ENCODE measurements at regions not wholly inside any gene's neighbourhood (a gene's known extent, or its start where the extent isn't known, plus 50 kb on each side); places are given as distances from the start of the nearest gene placed in this dataset.

GRCh38 chr15:97728791-97729190, 231.7 kb upstream of the ARRDC4 start:
- ATAC-seq (no peak), DNase-seq (ENCODE audit: low spot score) (no peak)

- ATAC-seq (no peak), DNase-seq (ENCODE audit: low spot score) (no peak)
These were observed 231.2 kb upstream of the ARRDC4 start for GRCh38 chr15:97729270-97729669.

- no peak for ATAC-seq
- DNase-seq (ENCODE audit: low spot score) = no peak
These were observed 230.2 kb upstream of the ARRDC4 start for GRCh38 chr15:97730315-97730714.

GRCh38 chr15:97731859-97732258, 228.6 kb upstream of the ARRDC4 start:
- DNase-seq (ENCODE audit: low spot score) (no peak), ATAC-seq (no peak)

GRCh38 chr15:97733373-97733772, 227.1 kb upstream of the ARRDC4 start:
- DNase-seq (ENCODE audit: low spot score) = no peak
- ATAC-seq = no peak

- ATAC-seq (no peak), DNase-seq (ENCODE audit: low spot score) (no peak)
These were observed 223.8 kb upstream of the ARRDC4 start for GRCh38 chr15:97736748-97737147.

- DNase-seq (ENCODE audit: low spot score) (no peak), ATAC-seq (peak; percentile 70)
These were observed 214.9 kb upstream of the ARRDC4 start for GRCh38 chr15:97745481-97746071.

- DNase-seq (ENCODE audit: low spot score) = no peak
- ATAC-seq = no peak
These were observed 213.2 kb upstream of the ARRDC4 start for GRCh38 chr15:97747342-97747741.

GRCh38 chr15:97748576-97748975, 211.9 kb upstream of the ARRDC4 start:
- DNase-seq (ENCODE audit: low spot score) (no peak), ATAC-seq (no peak)

- no peak for ATAC-seq
- no peak for DNase-seq (ENCODE audit: low spot score)
These were observed 210.4 kb upstream of the ARRDC4 start for GRCh38 chr15:97750060-97750459.

- ATAC-seq (peak; percentile 91), DNase-seq (ENCODE audit: low spot score) (no peak)
These were observed 204.8 kb upstream of the ARRDC4 start for GRCh38 chr15:97755726-97756125.

GRCh38 chr15:97759363-97759762, 201.1 kb upstream of the ARRDC4 start:
- no peak for ATAC-seq
- no peak for DNase-seq (ENCODE audit: low spot score)

- no peak for ATAC-seq
- no peak for DNase-seq (ENCODE audit: low spot score)
These were observed 199.4 kb upstream of the ARRDC4 start for GRCh38 chr15:97761110-97761509.

- ATAC-seq (no peak), DNase-seq (ENCODE audit: low spot score) (no peak)
These were observed 177.3 kb upstream of the ARRDC4 start for GRCh38 chr15:97783240-97783639.

- DNase-seq (ENCODE audit: low spot score) = no peak
These were observed 173.8 kb upstream of the ARRDC4 start for GRCh38 chr15:97786741-97787140.

GRCh38 chr15:97790180-97790579, 170.3 kb upstream of the ARRDC4 start:
- DNase-seq (ENCODE audit: low spot score) (no peak), ATAC-seq (no peak)

More at GRCh38 chr15:97786741-97787140, 173.8 kb upstream of the ARRDC4 start:
- no peak for ATAC-seq

GRCh38 chr15:97791824-97792792, 168.4 kb upstream of the ARRDC4 start:
- ATAC-seq (no peak), DNase-seq (ENCODE audit: low spot score) (no peak)

- DNase-seq (ENCODE audit: low spot score) (no peak), ATAC-seq (no peak)
These were observed 155.6 kb upstream of the ARRDC4 start for GRCh38 chr15:97804950-97805349.

- ATAC-seq (no peak), DNase-seq (ENCODE audit: low spot score) (no peak)
These were observed 153.7 kb upstream of the ARRDC4 start for GRCh38 chr15:97806766-97807165.

GRCh38 chr15:97815835-97816234, 144.7 kb upstream of the ARRDC4 start:
- ATAC-seq = no peak
- no peak for DNase-seq (ENCODE audit: low spot score)

- no peak for ATAC-seq
These were observed 143.1 kb upstream of the ARRDC4 start for GRCh38 chr15:97817276-97817890.

GRCh38 chr15:97836003-97836402, 124.5 kb upstream of the ARRDC4 start:
- DNase-seq (ENCODE audit: low spot score) = no peak

More at GRCh38 chr15:97817276-97817890, 143.1 kb upstream of the ARRDC4 start:
- DNase-seq (ENCODE audit: low spot score) = no peak

More at GRCh38 chr15:97836003-97836402, 124.5 kb upstream of the ARRDC4 start:
- no peak for ATAC-seq
